ENCODE measurements at regions not wholly inside any gene's neighbourhood (a gene's known extent, or its start where the extent isn't known, plus 50 kb on each side); places are given as distances from the start of the nearest gene placed in this dataset.

- in situ Hi-C loops (cut with HindIII; ENCODE audit: low pct_ligation_motif_present, low sequenced_read_pairs), result no loop called here
- H3K27ac ChIP-seq, result no peak overlapping the region
- DNase-seq, result no peak
- no peaks in the 10 kb centered on the region for H3K27me3 ChIP-seq (replicated peaks)
- TF ChIP-seq CTCF (IDR thresholded peaks at IDR 0.05; ENCODE audit: low read depth, low read length, missing control alignments), result no peak
- H3K4me3 ChIP-seq (ENCODE audit: low read depth, low read length), result no peak overlapping the region
- no peaks in the 10 kb centered on the region for H3K36me3 ChIP-seq (replicated peaks)
Observed at GRCh38 chr14:76940021-76940760, 88.3 kb downstream of the IRF2BPL start.

- H3K27ac ChIP-seq, result no peak overlapping the region
- DNase-seq, result no peak
- no peak overlapping the region for H3K4me3 ChIP-seq (ENCODE audit: low read depth, low read length)
- in situ Hi-C loops (cut with HindIII; ENCODE audit: low pct_ligation_motif_present, low sequenced_read_pairs), result no loop called here
- H3K36me3 ChIP-seq (replicated peaks), result no peaks in the 10 kb centered on the region
- H3K27me3 ChIP-seq (replicated peaks), result no peaks in the 10 kb centered on the region
- no peak for TF ChIP-seq CTCF (IDR thresholded peaks at IDR 0.05; ENCODE audit: low read depth, low read length, missing control alignments)
Observed at GRCh38 chr14:76939015-76939742, 89.3 kb downstream of the IRF2BPL start.

- no peak overlapping the region for H3K4me3 ChIP-seq (ENCODE audit: low read depth, low read length)
- H3K27ac ChIP-seq, result no peak overlapping the region
- TF ChIP-seq CTCF (IDR thresholded peaks at IDR 0.05; ENCODE audit: low read depth, low read length, missing control alignments), result no peak
- in situ Hi-C loops (cut with HindIII; ENCODE audit: low pct_ligation_motif_present, low sequenced_read_pairs), result no loop called here
- no peak for DNase-seq
- H3K27me3 ChIP-seq (replicated peaks), result no peaks in the 10 kb centered on the region
- no peaks in the 10 kb centered on the region for H3K36me3 ChIP-seq (replicated peaks)
Observed at GRCh38 chr14:76938092-76938500, 90.4 kb downstream of the IRF2BPL start.

- Histone ChIP-seq H3K4me3 (ENCODE audit: low read depth, low read length) (no peak overlapping the region), H3K27ac (peak overlapping the region; percentile 23), H3K36me3 (replicated peaks) (no peaks in the 10 kb centered on the region), H3K27me3 (replicated peaks) (no peaks in the 10 kb centered on the region)
- no peak for TF ChIP-seq CTCF (IDR thresholded peaks at IDR 0.05; ENCODE audit: low read depth, low read length, missing control alignments)
- in situ Hi-C loops (cut with HindIII; ENCODE audit: low pct_ligation_motif_present, low sequenced_read_pairs), result no loop called here
- peak; percentile 89 for DNase-seq
Observed at GRCh38 chr14:76937181-76938091, 91.1 kb downstream of the IRF2BPL start.

GRCh38 chr14:76936483-76936882 lies 92.0 kb downstream of the IRF2BPL start:
- Histone ChIP-seq H3K27ac (peak overlapping the region; percentile 23), H3K36me3 (replicated peaks) (no peaks in the 10 kb centered on the region), H3K27me3 (replicated peaks) (no peaks in the 10 kb centered on the region), H3K4me3 (ENCODE audit: low read depth, low read length) (no peak overlapping the region)
- TF ChIP-seq CTCF (IDR thresholded peaks at IDR 0.05; ENCODE audit: low read depth, low read length, missing control alignments), result no peak
- DNase-seq, result no peak
- in situ Hi-C loops (cut with HindIII; ENCODE audit: low pct_ligation_motif_present, low sequenced_read_pairs), result no loop called here

Data from brain microvascular endothelial cell (primary cell).